ENCODE measurements at regions not wholly inside any gene's neighbourhood (a gene's known extent, or its start where the extent isn't known, plus 50 kb on each side); places are given as distances from the start of the nearest gene placed in this dataset.
"Not testable (repeated sequence)": the region's sequence is repeated elsewhere in the genome, so short reads cannot be mapped to it uniquely, and the experiment has no call there.

- no peak overlapping the region for H3K4me3 ChIP-seq (ENCODE audit: low read depth, low read length)
- TF ChIP-seq MAX (IDR thresholded peaks at IDR 0.05; ENCODE audit: low read depth, low read length) = no peak
- no peak for TF ChIP-seq CTCF (IDR thresholded peaks at IDR 0.05; ENCODE audit: low read depth, low read length)
- TF ChIP-seq POLR2A (IDR thresholded peaks at IDR 0.05; ENCODE audit: extremely low read depth, insufficient read length) = no peak
- no peak for TF ChIP-seq MYC (IDR thresholded peaks at IDR 0.05; ENCODE audit: low read depth, low read length)
- DNase-seq (ENCODE audit: low read depth) = no peak
These were observed 90.9 kb downstream of the APIP start for GRCh38 chr11:34825315-34825669.

GRCh38 chr11:34824425-34824824 is 91.8 kb downstream of the APIP start:
- TF ChIP-seq CTCF (IDR thresholded peaks at IDR 0.05; ENCODE audit: low read depth, low read length) (no peak), MAX (IDR thresholded peaks at IDR 0.05; ENCODE audit: low read depth, low read length) (no peak), POLR2A (IDR thresholded peaks at IDR 0.05; ENCODE audit: extremely low read depth, insufficient read length) (no peak), MYC (IDR thresholded peaks at IDR 0.05; ENCODE audit: low read depth, low read length) (no peak)
- no peak for DNase-seq (ENCODE audit: low read depth)
- no peak overlapping the region for H3K4me3 ChIP-seq (ENCODE audit: low read depth, low read length)

- TF ChIP-seq CTCF (IDR thresholded peaks at IDR 0.05; ENCODE audit: low read depth, low read length) = no peak
- TF ChIP-seq MYC (IDR thresholded peaks at IDR 0.05; ENCODE audit: low read depth, low read length) = no peak
- TF ChIP-seq POLR2A (IDR thresholded peaks at IDR 0.05; ENCODE audit: extremely low read depth, insufficient read length) = no peak
- no peak for TF ChIP-seq MAX (IDR thresholded peaks at IDR 0.05; ENCODE audit: low read depth, low read length)
- DNase-seq (ENCODE audit: low read depth) = no peak
- H3K4me3 ChIP-seq (ENCODE audit: low read depth, low read length) = no peak overlapping the region
These were observed 92.5 kb downstream of the APIP start for GRCh38 chr11:34823639-34824038.

- no peak overlapping the region for H3K4me3 ChIP-seq (ENCODE audit: low read depth, low read length)
- TF ChIP-seq MYC (IDR thresholded peaks at IDR 0.05; ENCODE audit: low read depth, low read length) (no peak), MAX (IDR thresholded peaks at IDR 0.05; ENCODE audit: low read depth, low read length) (no peak), CTCF (IDR thresholded peaks at IDR 0.05; ENCODE audit: low read depth, low read length) (no peak), POLR2A (IDR thresholded peaks at IDR 0.05; ENCODE audit: extremely low read depth, insufficient read length) (no peak)
- no peak for DNase-seq (ENCODE audit: low read depth)
These were observed 93.0 kb downstream of the APIP start for GRCh38 chr11:34823197-34823596.

- no peak overlapping the region for H3K4me3 ChIP-seq (ENCODE audit: low read depth, low read length)
- no peak for DNase-seq (ENCODE audit: low read depth)
- TF ChIP-seq POLR2A (IDR thresholded peaks at IDR 0.05; ENCODE audit: extremely low read depth, insufficient read length) (no peak), MAX (IDR thresholded peaks at IDR 0.05; ENCODE audit: low read depth, low read length) (no peak), CTCF (IDR thresholded peaks at IDR 0.05; ENCODE audit: low read depth, low read length) (no peak), MYC (IDR thresholded peaks at IDR 0.05; ENCODE audit: low read depth, low read length) (no peak)
These were observed 96.3 kb downstream of the APIP start for GRCh38 chr11:34819740-34820482.

- not testable (repeated sequence) for DNase-seq (ENCODE audit: low read depth); H3K4me3 ChIP-seq (ENCODE audit: low read depth, low read length)
These were observed 98.4 kb downstream of the APIP start for GRCh38 chr11:34817812-34818211.
